H9 (cell line): ENCODE measurements at regions not wholly inside any gene's neighbourhood (a gene's known extent, or its start where the extent isn't known, plus 50 kb on each side); places are given as distances from the start of the nearest gene placed in this dataset.

ENCODE experiments used
- DNase-seq: peaks from one replicate; pipeline ENCODE4 v3.0.0-alpha.2; 2017
- H2AFZ ChIP-seq: one replicate; pipeline ENCODE4 v1.6.1; 2013; ENCODE audit warnings: mild to moderate bottlenecking, low read length, control low read depth, moderate library complexity
- H2AK5ac ChIP-seq: 2 replicates; pipeline ENCODE4 v1.6.1; 2013; ENCODE audit warnings: low read length, control low read depth, mixed read lengths; ENCODE audit not compliant: insufficient read length
- H2BK120ac ChIP-seq: one replicate; pipeline ENCODE4 v1.6.1; 2013; ENCODE audit warnings: low read depth, mild to moderate bottlenecking, low read length, control low read depth, inconsistent platforms; ENCODE audit not compliant: poor library complexity, severe bottlenecking
- H2BK12ac ChIP-seq: 2 replicates; pipeline ENCODE4 v1.6.1; 2013; ENCODE audit warnings: low read length, control low read depth, mixed read lengths, low read depth; ENCODE audit not compliant: insufficient read length
- H2BK15ac ChIP-seq: 2 replicates; pipeline ENCODE4 v1.6.1; 2013; ENCODE audit warnings: low read depth, low read length, control low read depth
- H2BK20ac ChIP-seq: one replicate; pipeline ENCODE4 v1.6.1; 2013; ENCODE audit warnings: low read depth, mild to moderate bottlenecking, low read length, control low read depth, inconsistent platforms; ENCODE audit not compliant: poor library complexity, severe bottlenecking
- H2BK5ac ChIP-seq: 2 replicates; pipeline ENCODE4 v1.6.1; 2013; ENCODE audit warnings: low read length, control low read depth, mixed read lengths; ENCODE audit not compliant: insufficient read length
- H3K14ac ChIP-seq: 2 replicates; pipeline ENCODE4 v1.6.1; 2013; ENCODE audit warnings: low read length, control low read depth; ENCODE audit not compliant: insufficient read depth
- H3K18ac ChIP-seq: 2 replicates; pipeline ENCODE4 v1.6.1; 2013; ENCODE audit warnings: low read depth, mild to moderate bottlenecking, mixed read lengths, low read length, control low read depth; ENCODE audit not compliant: insufficient read length
- H3K23ac ChIP-seq: 2 replicates; pipeline ENCODE4 v1.6.1; 2013; ENCODE audit warnings: low read length, control low read depth, mixed read lengths, low read depth; ENCODE audit not compliant: insufficient read length
- H3K23me2 ChIP-seq: 2 replicates; pipeline ENCODE4 v1.6.1; 2013; ENCODE audit warnings: low read depth, mild to moderate bottlenecking, mixed read lengths, low read length, control low read depth; ENCODE audit not compliant: insufficient read length, poor library complexity, severe bottlenecking
- H3K27ac ChIP-seq: 2 replicates; pipeline ENCODE4 v1.5.1; 2013; ENCODE audit warnings: low read length, control low read depth, mixed read lengths, low read depth; ENCODE audit not compliant: insufficient read length
- H3K27me3 ChIP-seq: 2 replicates; pipeline ENCODE4 v1.6.1; 2013; ENCODE audit warnings: low read length, control low read depth, inconsistent platforms; ENCODE audit not compliant: insufficient read depth
- H3K4ac ChIP-seq: 2 replicates; pipeline ENCODE4 v1.6.1; 2013; ENCODE audit warnings: low read depth, mild to moderate bottlenecking, control low read depth, inconsistent platforms, low read length, moderate library complexity
- H3K4me1 ChIP-seq: 2 replicates; pipeline ENCODE4 v1.6.1; 2013; ENCODE audit warnings: low read length, control low read depth, inconsistent platforms; ENCODE audit not compliant: insufficient read depth
- H3K4me2 ChIP-seq: 2 replicates; pipeline ENCODE4 v1.6.1; 2013; ENCODE audit warnings: low read length, control low read depth, mixed read lengths; ENCODE audit not compliant: insufficient read length, insufficient read depth
- H3K56ac ChIP-seq: 2 replicates; pipeline ENCODE4 v1.6.1; 2013; ENCODE audit warnings: low read depth, mild to moderate bottlenecking, mixed read lengths, low read length, control low read depth; ENCODE audit not compliant: insufficient read length
- H3K79me1 ChIP-seq: 2 replicates; pipeline ENCODE4 v1.6.1; 2013; ENCODE audit warnings: low read depth, mild to moderate bottlenecking, moderate library complexity, low read length, control low read depth, inconsistent platforms; ENCODE audit not compliant: insufficient read depth, poor library complexity, severe bottlenecking
- H3K79me2 ChIP-seq: 2 replicates; pipeline ENCODE4 v1.6.1; 2013; ENCODE audit warnings: low read length, control low read depth, inconsistent platforms; ENCODE audit not compliant: insufficient read depth
- H3K9ac ChIP-seq: 2 replicates; pipeline ENCODE4 v1.6.1; 2013; ENCODE audit warnings: low read length, control low read depth, mixed read lengths; ENCODE audit not compliant: insufficient read length; ENCODE audit errors: extremely low read depth
- H3K9me3 ChIP-seq: one replicate; pipeline ENCODE4 v1.6.1; 2013; ENCODE audit warnings: low read depth, low read length, inconsistent platforms; ENCODE audit not compliant: control insufficient read depth
- H3T11ph ChIP-seq: one replicate; pipeline ENCODE4 v1.6.1; 2013; ENCODE audit warnings: mild to moderate bottlenecking, low read length, control low read depth, inconsistent platforms
- H4K20me1 ChIP-seq: one replicate; pipeline ENCODE4 v1.6.1; 2013; ENCODE audit not compliant: control insufficient read depth, insufficient read length, insufficient read depth
- H4K5ac ChIP-seq: 2 replicates; pipeline ENCODE4 v1.6.1; 2013; ENCODE audit warnings: low read depth, mild to moderate bottlenecking, mixed read lengths, low read length, control low read depth; ENCODE audit not compliant: insufficient read length
- H4K8ac ChIP-seq: replicated peaks from 2 replicates; pipeline ENCODE4 v1.6.1; 2013; ENCODE audit warnings: low read length, control low read depth, mixed read lengths, low read depth; ENCODE audit not compliant: insufficient read length
- H4K91ac ChIP-seq: 2 replicates; pipeline ENCODE4 v1.6.1; 2013; ENCODE audit warnings: low read depth, mild to moderate bottlenecking, moderate library complexity, mixed read lengths, low read length, control low read depth; ENCODE audit not compliant: insufficient read length
- H3K27ac Mint-ChIP-seq, 3 experiments: 2 replicates in 2 of 3; 3 replicates in 1 of 3; pipeline ENCODE4 v1.8.0; 2020 to 2021; ENCODE audit warnings: mixed read lengths in 3 of 3, mild to moderate bottlenecking in 1 of 3, moderate library complexity in 1 of 3
- H3K27me3 Mint-ChIP-seq: 2 replicates; pipeline ENCODE4 v1.8.0; 2021; ENCODE audit warnings: low read depth, mild to moderate bottlenecking, moderate library complexity, mixed read lengths
- H3K36me3 Mint-ChIP-seq, 3 experiments: 2 replicates in 2 of 3; 3 replicates in 1 of 3; pipeline ENCODE4 v1.8.0; 2020 to 2021; ENCODE audit warnings: low read depth in 3 of 3, mixed read lengths in 3 of 3; ENCODE audit not compliant: insufficient read depth in 1 of 3
- H3K4me1 Mint-ChIP-seq, 2 experiments: 2 replicates each; pipeline ENCODE4 v1.8.0; 2020; ENCODE audit warnings: mixed read lengths in 2 of 2
- H3K4me3 Mint-ChIP-seq, 2 experiments: 2 replicates in 1 of 2; 3 replicates in 1 of 2; pipeline ENCODE4 v1.8.0; 2020 to 2021; ENCODE audit warnings: mild to moderate bottlenecking in 2 of 2, mixed read lengths in 2 of 2, moderate library complexity in 1 of 2
- H3K9me3 Mint-ChIP-seq, 2 experiments: 2 replicates in 1 of 2; 3 replicates in 1 of 2; pipeline ENCODE4 v1.8.0; 2020; ENCODE audit warnings: mild to moderate bottlenecking in 2 of 2, mixed read lengths in 2 of 2, moderate library complexity in 1 of 2
- CTCF ChIP-seq: fragments of 200-600 bp; sonication (generic); conservative IDR thresholded peaks from 3 replicates; pipeline ENCODE4 v1.8.0; 2021; ENCODE audit warnings: antibody characterized with exemption, mild to moderate bottlenecking
- whole genome bisulfite sequencing: extraction: QIAGEN DNeasy Blood & Tissue Kit; methylation state at CpG from one replicate; pipeline ENCODE4 v1.1.7; 2013; ENCODE audit warnings: missing lambda C conversion rate, low lambda C conversion rate, mixed read lengths; ENCODE audit not compliant: insufficient read length; ENCODE audit errors: extremely low coverage; 5-methylcytosine and 5-hydroxymethylcytosine counted together

GRCh38 chr5:163692091-163692490 lies 186.7 kb downstream of the MAT2B start:
- H3K27ac ChIP-seq: no peak overlapping the region
- no peak overlapping the region for H3K9ac ChIP-seq
- no peaks in the 10 kb centered on the region for H3K79me2 ChIP-seq
- H4K20me1 ChIP-seq: no peaks in the 10 kb centered on the region
- H3K9me3 ChIP-seq: no peaks in the 10 kb centered on the region
- Mint-ChIP-seq H3K27me3 (no peaks in the 10 kb centered on the region), H3K4me3 (no peak overlapping the region), H3K27ac (no peak overlapping the region), H3K36me3 (no peaks in the 10 kb centered on the region), H3K9me3 (no peaks in the 10 kb centered on the region), H3K4me1 (peaks cover 3 to 5% of the 10 kb centered on the region in 2 experiments)
- no CpG with 5 or more reads among the region's 2 CpGs for whole genome bisulfite sequencing
- H2BK5ac ChIP-seq: no peak overlapping the region
- H2BK15ac ChIP-seq: no peak overlapping the region
- no peak overlapping the region for H3K56ac ChIP-seq
- H3K4me2 ChIP-seq: no peak overlapping the region
- no peak overlapping the region for H3K23ac ChIP-seq
- no peaks in the 10 kb centered on the region for H3K79me1 ChIP-seq
- no peak overlapping the region for H4K8ac ChIP-seq
- H3K27me3 ChIP-seq: no peaks in the 10 kb centered on the region
- H2AFZ ChIP-seq: no peak overlapping the region
- DNase-seq: no peak
- H3T11ph ChIP-seq: no peak overlapping the region
- H3K18ac ChIP-seq: no peak overlapping the region
- no peak overlapping the region for H2BK120ac ChIP-seq
- H3K14ac ChIP-seq: no peak overlapping the region
- H2AK5ac ChIP-seq: no peak overlapping the region
- H3K4me1 ChIP-seq: no peaks in the 10 kb centered on the region
- TF ChIP-seq CTCF: no peak
- no peaks in the 10 kb centered on the region for H3K23me2 ChIP-seq
- H4K5ac ChIP-seq: no peak overlapping the region
- no peak overlapping the region for H4K91ac ChIP-seq
- no peak overlapping the region for H3K4ac ChIP-seq
- no peak overlapping the region for H2BK12ac ChIP-seq
- no peak overlapping the region for H2BK20ac ChIP-seq
